ENCODE measurements at regions not wholly inside any gene's neighbourhood (a gene's known extent, or its start where the extent isn't known, plus 50 kb on each side); places are given as distances from the start of the nearest gene placed in this dataset.
"Not testable (repeated sequence)": the region's sequence is repeated elsewhere in the genome, so short reads cannot be mapped to it uniquely, and the experiment has no call there.

DNA sequence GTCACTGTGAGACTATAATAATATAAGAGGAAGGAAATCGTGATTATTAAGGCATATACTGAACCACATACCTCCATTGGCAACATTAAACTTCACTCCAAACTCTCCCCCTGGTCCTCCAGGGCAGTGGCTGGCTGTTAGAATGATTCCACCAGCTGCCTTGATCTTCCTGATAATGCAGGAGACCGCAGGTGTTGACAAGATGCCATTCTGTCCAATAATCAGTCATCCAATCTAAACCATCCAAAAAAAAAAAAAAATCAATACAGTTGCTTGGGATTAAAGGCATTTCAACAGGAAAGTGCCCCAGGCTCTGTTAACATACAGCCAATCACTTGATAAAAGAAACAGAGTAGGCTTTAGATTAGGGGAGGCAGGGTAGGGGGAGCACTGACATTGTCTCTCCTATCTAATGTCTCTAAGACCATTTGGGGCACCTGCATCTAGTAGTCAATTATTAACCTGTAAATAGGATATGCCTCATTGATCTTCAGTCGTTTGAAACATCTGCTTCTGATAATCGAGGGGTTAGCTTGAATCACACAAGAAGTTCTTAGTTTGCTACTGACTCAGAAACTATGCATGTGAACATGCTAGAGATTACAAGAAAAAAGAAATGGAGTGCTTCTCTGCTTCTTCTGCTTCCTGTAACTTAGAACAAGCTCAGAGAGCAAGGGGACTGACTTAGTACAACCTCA, 74.7 kb downstream of the FOXD4L6 start:
- TF ChIP-seq CTCF (IDR thresholded peaks at IDR 0.05; ENCODE audit: low read depth, low read length); EZH2phosphoT487 (IDR thresholded peaks at IDR 0.05; ENCODE audit: low read depth): not testable (repeated sequence)
